ENCODE measurements at regions not wholly inside any gene's neighbourhood (a gene's known extent, or its start where the extent isn't known, plus 50 kb on each side); places are given as distances from the start of the nearest gene placed in this dataset.

DNA sequence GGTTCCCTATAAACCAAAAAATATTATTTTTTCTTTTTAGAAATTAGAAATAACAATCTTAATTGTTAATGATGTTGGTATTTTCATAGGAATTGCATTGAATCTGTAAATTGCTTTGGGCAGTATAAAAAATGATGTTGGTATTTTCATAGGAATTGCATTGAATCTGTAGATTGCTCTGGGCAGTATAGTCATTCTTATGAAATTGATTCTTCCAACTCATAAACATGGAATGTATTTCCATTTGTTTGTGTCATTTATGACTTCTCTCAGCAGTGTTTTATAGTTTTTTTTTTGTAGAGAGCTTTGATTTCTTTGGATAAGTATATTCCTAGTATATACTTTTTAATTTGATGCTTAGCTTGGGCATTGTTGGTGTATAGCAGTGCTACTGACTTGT, 82.0 kb upstream of the NT5C1B start:
- Histone ChIP-seq H3K27me3 (no peaks in the 10 kb centered on the region), H3K27ac (no peak overlapping the region), H3K4me1 (no peaks in the 10 kb centered on the region), H3K4me3 (no peak overlapping the region), H3K9me3 (peaks cover 0 to 20% of the 10 kb centered on the region in 2 donors), H3K36me3 (no peaks in the 10 kb centered on the region)
- no peak for DNase-seq (ENCODE audit: low spot score in 2 of 2)
- intact Hi-C loops (cut with DNase I), result no loop called here
- TF ChIP-seq CTCF (IDR thresholded peaks at IDR 0.05), result no peak

DNA sequence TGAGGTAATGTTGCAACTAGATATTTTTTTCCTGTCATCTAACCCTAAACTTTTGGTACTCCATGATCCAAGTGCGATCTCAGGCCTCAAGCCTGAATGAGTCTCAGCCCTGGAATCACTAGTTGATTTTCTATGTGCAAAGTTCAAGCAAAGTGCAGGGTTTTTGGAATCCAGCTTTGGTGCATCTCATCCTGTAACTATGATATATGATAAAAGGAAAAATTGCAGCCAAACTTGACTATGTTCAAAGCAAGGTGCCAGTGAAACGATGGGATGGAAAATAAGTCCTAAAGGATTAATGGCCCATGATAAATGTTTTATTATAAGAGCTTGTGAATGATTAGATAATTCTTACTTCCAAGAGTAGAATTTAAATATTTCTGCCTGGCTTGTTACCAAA, 78.9 kb upstream of the NT5C1B start:
- no peaks in the 10 kb centered on the region for H3K4me1 ChIP-seq
- no peak overlapping the region for H3K4me3 ChIP-seq
- H3K36me3 ChIP-seq, result no peaks in the 10 kb centered on the region
- no peaks in the 10 kb centered on the region for H3K9me3 ChIP-seq
- TF ChIP-seq CTCF (IDR thresholded peaks at IDR 0.05), result no peak
- H3K27ac ChIP-seq, result no peak overlapping the region
- intact Hi-C loops (cut with DNase I), result no loop called here
- DNase-seq (ENCODE audit: low spot score in 2 of 2), result no peak
- H3K27me3 ChIP-seq, result no peaks in the 10 kb centered on the region

DNA sequence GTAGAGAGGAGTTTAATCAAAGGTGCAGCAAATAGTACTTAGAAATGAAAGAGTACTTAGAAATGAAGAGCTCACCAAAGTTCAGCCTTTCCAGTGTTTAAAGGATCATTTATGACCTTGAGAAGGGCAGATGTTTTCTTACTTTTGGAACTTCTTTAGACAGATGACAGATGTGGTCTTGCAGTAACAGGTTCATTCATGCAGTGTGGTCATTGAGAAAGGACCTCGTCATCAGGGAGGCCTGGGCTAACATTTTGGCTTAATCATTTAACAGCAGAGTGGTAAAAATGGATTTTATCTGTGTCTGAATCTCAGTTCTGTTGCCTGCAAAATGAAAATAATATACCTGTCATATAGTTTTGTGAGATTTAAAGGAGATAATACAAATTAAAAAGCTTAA, 75.1 kb upstream of the NT5C1B start:
- no peaks in the 10 kb centered on the region for H3K4me1 ChIP-seq
- no peak overlapping the region for H3K4me3 ChIP-seq
- intact Hi-C loops (cut with DNase I), result no loop called here
- no peaks in the 10 kb centered on the region for H3K36me3 ChIP-seq
- DNase-seq (ENCODE audit: low spot score in 2 of 2), result no peak
- no peaks in the 10 kb centered on the region for H3K9me3 ChIP-seq
- TF ChIP-seq CTCF (IDR thresholded peaks at IDR 0.05), result no peak
- no peaks in the 10 kb centered on the region for H3K27me3 ChIP-seq
- no peak overlapping the region for H3K27ac ChIP-seq

- no peak for TF ChIP-seq CTCF (IDR thresholded peaks at IDR 0.05)
- Histone ChIP-seq H3K27me3 (no peaks in the 10 kb centered on the region), H3K36me3 (no peaks in the 10 kb centered on the region), H3K4me3 (no peak overlapping the region), H3K4me1 (no peaks in the 10 kb centered on the region), H3K27ac (no peak overlapping the region), H3K9me3 (no peaks in the 10 kb centered on the region)
- intact Hi-C loops (cut with DNase I), result no loop called here
- no peak for DNase-seq (ENCODE audit: low spot score in 2 of 2)
Measured at GRCh38 chr2:18663861-18664260, 74.5 kb upstream of the NT5C1B start.

GRCh38 chr2:18662689-18663088, 73.3 kb upstream of the NT5C1B start:
- no peaks in the 10 kb centered on the region for H3K36me3 ChIP-seq
- intact Hi-C loops (cut with DNase I), result no loop called here
- no peak overlapping the region for H3K4me3 ChIP-seq
- H3K27ac ChIP-seq, result no peak overlapping the region
- H3K9me3 ChIP-seq, result no peaks in the 10 kb centered on the region
- no peaks in the 10 kb centered on the region for H3K27me3 ChIP-seq
- DNase-seq (ENCODE audit: low spot score in 2 of 2), result no peak
- no peak for TF ChIP-seq CTCF (IDR thresholded peaks at IDR 0.05)
- no peaks in the 10 kb centered on the region for H3K4me1 ChIP-seq

- intact Hi-C loops (cut with DNase I), result no loop called here
- H3K9me3 ChIP-seq, result no peaks in the 10 kb centered on the region
- H3K36me3 ChIP-seq, result no peaks in the 10 kb centered on the region
- no peak overlapping the region for H3K27ac ChIP-seq
- no peaks in the 10 kb centered on the region for H3K4me1 ChIP-seq
- no peak for DNase-seq (ENCODE audit: low spot score in 2 of 2)
- no peaks in the 10 kb centered on the region for H3K27me3 ChIP-seq
- no peak overlapping the region for H3K4me3 ChIP-seq
- TF ChIP-seq CTCF (IDR thresholded peaks at IDR 0.05), result no peak
Measured at GRCh38 chr2:18659915-18660314, 70.5 kb upstream of the NT5C1B start.
